Endometrial microvascular endothelial cells (primary cell): ENCODE measurements at regions not wholly inside any gene's neighbourhood (a gene's known extent, or its start where the extent isn't known, plus 50 kb on each side); places are given as distances from the start of the nearest gene placed in this dataset.
"Not testable (repeated sequence)": the region's sequence is repeated elsewhere in the genome, so short reads cannot be mapped to it uniquely, and the experiment has no call there.

Source experiments
- in situ Hi-C: cut with HindIII; loops from 2 replicates; pipeline ENCODE4 v1.10.0; 2017; ENCODE audit warnings: low sequenced_read_pairs, low pct_unique_long_range_greater_than_20kb; ENCODE audit errors: inconsistent ontology term

DNA sequence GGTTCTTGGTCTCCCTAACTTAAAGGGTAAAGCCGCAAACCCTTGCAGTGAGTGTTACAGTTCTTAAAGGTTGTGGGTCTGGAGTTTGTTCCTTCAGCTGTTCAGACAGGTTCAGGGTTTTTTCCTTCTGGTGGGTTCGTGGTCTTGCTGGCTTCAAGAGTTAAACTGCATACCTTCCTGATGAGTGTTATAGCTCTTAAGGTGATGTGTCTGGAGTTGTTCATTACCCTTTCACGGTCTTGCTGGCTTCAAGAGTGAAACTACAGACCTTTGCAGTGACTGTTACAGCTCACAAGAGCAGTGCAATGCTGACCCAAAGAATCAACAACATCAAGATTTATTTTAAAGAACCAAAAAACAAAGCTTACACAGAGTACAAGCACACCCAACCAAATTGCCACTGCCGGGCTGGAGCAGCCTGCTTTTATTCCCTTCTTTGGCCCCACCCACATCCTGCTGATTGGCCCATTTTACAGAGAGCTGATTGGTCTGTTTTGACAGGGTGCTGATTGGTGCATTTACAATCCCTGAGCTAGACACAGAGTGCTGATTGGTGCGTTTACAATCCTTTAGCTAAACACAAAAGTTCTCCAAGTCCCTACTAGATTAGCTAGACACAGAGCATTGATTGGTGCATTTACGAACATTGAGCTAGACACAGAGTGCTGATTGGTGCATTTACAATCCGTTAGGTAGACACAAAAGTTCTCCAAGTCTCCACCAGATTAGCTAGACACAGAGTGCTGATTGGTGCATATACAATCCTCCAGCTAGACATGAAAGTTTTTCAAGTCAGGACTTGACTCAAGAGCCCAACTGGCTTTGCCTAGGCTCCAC, 121.2 kb upstream of the TMEM170B start:
- in situ Hi-C loops: not testable (repeated sequence)

- in situ Hi-C loops: no loop called here
Observed at GRCh38 chr6:11415557-11415956, 122.0 kb upstream of the TMEM170B start.

- in situ Hi-C loops: no loop called here
Observed at GRCh38 chr6:11414176-11414963, 123.2 kb upstream of the TMEM170B start.

DNA sequence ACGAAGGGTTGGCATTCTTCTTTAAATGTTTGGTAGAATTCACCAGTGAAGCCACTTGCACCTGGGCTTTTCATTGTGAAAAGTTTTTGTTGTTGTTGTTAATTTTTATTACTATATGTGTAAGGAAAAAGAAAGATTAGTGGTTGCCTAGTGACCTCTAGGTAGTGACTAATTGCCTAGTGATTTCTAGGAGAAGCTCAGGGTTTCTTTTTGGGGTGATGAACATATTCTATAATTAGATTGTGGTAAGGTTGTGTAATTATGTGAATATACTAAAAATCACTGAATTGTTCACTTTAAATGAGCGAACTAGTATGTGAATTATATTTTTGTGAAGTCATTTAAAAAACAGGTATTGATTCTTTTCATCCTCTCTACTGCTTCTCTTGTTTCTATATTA, 123.8 kb upstream of the TMEM170B start:
- in situ Hi-C loops: no loop called here

- in situ Hi-C loops: no loop called here
Observed at GRCh38 chr6:11413117-11413687, 124.3 kb upstream of the TMEM170B start.

DNA sequence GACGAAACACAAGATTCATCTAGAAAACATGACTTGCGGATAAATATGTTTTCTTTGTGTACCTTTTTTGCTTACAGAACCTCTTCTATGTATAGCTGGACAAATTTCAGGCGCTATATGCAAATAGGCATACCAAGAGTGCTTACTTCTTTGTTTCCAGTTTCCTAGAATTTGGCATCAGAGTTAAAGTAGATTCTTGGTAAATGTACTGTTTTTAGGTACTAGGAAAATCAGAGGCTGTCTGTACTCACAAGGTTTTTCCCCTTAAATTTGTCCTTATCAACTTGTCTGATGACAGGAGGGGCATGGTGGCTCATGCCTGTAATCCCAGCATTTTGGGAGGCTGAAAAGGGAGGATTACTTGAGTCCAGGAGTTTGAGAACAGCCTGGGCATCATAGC, 124.9 kb upstream of the TMEM170B start:
- in situ Hi-C loops: no loop called here

DNA sequence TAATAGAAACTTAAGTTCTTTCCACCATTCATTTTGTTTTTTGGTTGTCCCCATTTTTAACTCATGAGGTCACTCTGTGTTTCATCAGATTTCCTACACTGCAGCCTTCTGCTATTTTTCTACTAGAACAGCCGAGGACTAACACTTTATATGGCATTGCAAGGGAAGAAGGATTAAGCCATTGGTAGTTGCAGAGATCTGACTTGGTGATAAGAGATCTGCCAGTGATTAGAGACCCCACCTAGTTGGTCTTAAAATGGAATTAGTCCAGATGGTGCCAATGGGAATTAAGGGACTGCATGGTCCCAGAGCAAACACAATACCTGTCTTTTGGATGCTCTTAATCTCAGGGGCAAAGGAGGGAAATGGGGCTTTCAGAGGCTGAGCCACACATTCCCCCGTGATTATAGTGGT, 125.5 kb upstream of the TMEM170B start:
- in situ Hi-C loops: no loop called here

- in situ Hi-C loops: no loop called here
Observed at GRCh38 chr6:11411593-11411992, 126.0 kb upstream of the TMEM170B start.

- in situ Hi-C loops: no loop called here
Observed at GRCh38 chr6:11410539-11411307, 126.8 kb upstream of the TMEM170B start.

DNA sequence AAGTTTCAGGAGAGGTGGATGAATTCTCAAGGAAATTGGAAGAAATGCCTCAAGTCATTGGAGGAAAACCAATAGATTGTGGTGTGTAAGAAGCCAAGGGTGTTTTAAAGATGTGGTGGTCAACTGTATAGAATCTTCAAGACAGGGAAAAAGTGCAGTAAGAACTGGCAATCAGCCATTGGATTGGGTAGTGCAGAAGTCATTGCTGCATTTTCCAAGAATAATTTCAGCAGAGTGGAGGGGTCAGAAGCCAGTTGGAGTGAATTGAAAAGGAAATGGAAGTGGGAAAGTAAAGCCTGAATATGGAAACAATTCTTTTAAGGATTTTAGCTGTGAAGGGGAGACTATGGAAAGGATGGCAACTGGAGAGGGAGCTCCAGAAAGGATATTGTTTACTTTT, 128.2 kb upstream of the TMEM170B start:
- in situ Hi-C loops: no loop called here

- in situ Hi-C loops: no loop called here
Observed at GRCh38 chr6:11407414-11407813, 130.1 kb upstream of the TMEM170B start.

DNA sequence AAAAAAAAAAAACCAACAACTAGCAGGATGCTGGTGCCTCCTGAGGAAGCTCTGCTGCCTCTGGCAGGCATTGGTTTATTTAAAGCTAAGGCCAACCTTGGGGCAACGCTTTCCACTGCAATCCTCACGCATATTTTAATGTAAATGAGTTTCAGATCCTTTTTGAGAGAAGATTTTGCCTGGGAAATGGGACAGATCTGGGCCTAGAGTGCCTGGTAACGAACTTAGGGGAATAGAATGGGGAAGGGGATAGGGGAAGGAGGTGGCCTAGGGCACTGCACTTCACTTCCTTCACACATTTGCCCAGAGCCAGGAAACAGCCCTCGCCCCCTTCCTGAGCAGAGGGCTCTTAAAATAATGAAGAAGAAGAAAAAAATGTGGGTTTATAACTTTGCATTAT, 132.7 kb upstream of the TMEM170B start:
- in situ Hi-C loops: no loop called here

DNA sequence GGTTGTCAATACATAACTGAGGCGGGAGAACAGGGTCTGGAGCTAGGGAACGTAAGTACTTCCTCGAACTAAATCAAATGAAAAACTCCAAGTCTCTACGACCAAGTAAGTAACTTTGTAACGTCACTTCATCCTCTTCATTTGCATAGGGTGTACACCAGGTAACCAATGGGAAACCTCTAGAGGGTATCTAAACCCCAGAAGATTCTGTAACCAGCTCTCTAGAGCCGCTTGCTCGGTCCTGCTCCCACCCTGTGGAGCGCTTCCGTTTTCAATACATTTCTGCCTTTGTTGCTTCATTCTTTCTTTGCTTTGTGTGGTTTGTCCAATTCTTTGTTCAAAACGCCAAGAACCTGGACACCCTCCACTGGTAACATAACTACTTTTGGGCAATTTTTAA, 133.5 kb upstream of the TMEM170B start:
- in situ Hi-C loops: no loop called here

DNA sequence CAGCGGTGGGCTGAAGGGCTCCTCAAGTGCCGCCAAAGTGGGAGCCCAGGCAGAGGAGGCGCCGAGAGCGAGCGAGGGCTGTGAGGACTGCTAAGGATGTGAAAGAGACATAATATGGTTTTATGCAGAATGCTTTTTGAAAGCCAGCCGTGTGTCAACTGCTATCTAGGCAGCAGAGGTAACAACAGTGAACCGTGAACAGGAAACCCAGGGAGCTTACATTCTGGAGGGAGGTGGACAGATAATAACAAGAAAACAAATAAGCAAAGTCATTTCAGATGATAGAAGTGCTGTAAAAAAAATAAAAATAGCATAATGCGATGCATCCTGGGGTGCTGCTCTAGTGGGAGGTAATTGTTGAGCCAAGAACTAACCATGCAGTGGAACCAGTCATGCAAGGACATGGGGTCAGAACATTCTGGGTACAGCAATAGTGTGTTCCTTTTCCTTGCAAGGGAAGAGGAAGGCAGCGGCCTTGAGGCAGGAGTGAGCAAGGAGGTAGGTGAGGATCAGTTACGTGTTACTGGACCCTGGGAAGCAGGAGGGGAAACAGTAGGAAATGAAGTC, 134.4 kb upstream of the TMEM170B start:
- in situ Hi-C loops: no loop called here

GRCh38 chr6:11402581-11402980, 135.0 kb upstream of the TMEM170B start:
- in situ Hi-C loops: not testable (repeated sequence)

- in situ Hi-C loops: not testable (repeated sequence)
Observed at GRCh38 chr6:11401954-11402353, 135.6 kb upstream of the TMEM170B start.

DNA sequence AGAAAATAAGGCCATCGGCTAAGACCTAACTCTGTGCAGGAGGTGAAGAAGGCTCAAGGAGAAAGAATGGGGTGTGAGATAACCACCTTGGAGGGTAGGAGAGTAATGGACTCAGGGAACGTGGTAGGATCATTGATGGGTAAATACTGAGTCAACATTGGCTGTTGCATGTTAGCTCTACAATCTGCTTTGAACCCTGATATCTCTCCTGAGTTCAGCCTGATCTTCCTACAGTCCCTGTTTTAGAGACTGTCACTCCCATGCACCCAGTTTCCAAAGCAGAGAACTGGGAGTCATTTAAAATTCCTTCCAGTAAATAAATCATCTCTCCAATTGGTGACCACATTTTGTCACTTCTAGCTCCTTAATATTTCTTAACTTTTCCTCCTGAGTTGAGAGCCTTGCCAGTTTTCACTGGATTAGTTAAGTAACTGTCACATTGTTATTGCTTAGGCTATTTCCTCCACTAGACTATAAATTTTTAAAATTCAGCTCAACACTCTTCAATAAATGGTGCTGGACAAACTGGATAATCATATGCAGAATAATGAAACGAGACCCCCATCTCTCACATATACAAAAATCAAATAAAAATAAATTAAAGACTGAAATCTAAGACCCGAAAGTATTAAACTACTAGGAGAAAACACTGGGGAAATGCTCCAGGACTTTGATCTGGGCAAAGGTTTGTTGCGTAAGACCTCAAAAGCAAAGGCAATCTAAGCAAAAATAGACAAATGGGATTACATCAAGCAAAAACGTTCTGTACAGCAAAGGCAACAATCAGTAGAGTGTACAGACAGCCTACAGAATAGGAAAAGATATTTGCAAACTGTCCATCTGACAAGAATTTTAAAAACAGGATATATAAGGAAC, 138.9 kb upstream of the TMEM170B start:
- in situ Hi-C loops: no loop called here
